ENCODE measurements at regions not wholly inside any gene's neighbourhood (a gene's known extent, or its start where the extent isn't known, plus 50 kb on each side); places are given as distances from the start of the nearest gene placed in this dataset.

DNA sequence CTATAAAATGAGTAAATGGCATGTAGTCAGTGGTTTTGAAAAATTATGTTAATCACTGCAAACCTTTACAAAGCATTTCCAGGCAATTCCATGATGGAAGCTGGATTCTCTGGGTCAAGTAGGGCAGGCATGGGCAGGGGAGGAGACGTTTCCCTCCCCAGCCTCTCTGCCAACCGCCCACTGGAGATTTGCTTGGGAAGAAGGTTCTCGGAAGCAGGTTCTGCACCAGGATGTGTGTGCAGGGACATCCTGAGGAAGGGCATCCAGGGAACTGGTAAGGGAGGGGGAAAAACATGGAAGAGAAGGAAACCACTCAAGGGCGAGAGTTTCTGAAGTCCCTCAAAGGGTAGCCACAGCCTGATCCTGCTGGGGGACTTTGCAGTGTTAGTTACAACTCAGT, 469.1 kb downstream of the TSHZ3 start:
- no peak overlapping the region for H3K4me3 Mint-ChIP-seq
- H3K27ac Mint-ChIP-seq = no peak overlapping the region
- ATAC-seq (ENCODE audit: low read depth in 2 of 2) (no peak), DNase-seq (no peak)
- H3K36me3 Mint-ChIP-seq = no peaks in the 10 kb centered on the region
- H3K27me3 Mint-ChIP-seq = no peaks in the 10 kb centered on the region
- H3K4me1 Mint-ChIP-seq = no peaks in the 10 kb centered on the region
- H3K9me3 Mint-ChIP-seq = peaks cover 0 to 4% (median 1%) of the 10 kb centered on the region in 7 donors

DNA sequence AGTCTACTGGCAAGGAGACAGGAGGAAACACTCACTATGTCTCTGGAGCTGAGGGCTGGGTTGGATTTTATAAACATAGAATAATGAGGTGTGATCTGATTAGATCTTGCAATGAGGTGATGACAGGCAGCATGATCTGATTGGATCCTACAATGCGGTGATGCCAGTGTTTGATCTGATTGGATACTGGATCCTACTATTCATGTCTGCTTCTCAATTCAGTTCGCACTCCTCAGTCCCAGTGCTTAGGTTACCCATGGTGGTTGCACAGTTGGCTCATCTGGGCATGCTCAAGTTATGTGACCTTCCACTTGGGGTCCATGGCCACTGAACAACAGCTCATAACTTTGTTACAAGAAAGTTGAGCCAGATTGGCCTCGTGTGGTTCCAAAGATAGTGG, 469.5 kb downstream of the TSHZ3 start:
- no peak for ATAC-seq (ENCODE audit: low read depth in 2 of 2)
- no peaks in the 10 kb centered on the region for H3K4me1 Mint-ChIP-seq
- no peaks in the 10 kb centered on the region for H3K36me3 Mint-ChIP-seq
- H3K9me3 Mint-ChIP-seq = peaks cover 0 to 4% (median 1%) of the 10 kb centered on the region in 7 donors
- no peaks in the 10 kb centered on the region for H3K27me3 Mint-ChIP-seq
- H3K4me3 Mint-ChIP-seq = no peak overlapping the region
- H3K27ac Mint-ChIP-seq = no peak overlapping the region
- DNase-seq = no peak

DNA sequence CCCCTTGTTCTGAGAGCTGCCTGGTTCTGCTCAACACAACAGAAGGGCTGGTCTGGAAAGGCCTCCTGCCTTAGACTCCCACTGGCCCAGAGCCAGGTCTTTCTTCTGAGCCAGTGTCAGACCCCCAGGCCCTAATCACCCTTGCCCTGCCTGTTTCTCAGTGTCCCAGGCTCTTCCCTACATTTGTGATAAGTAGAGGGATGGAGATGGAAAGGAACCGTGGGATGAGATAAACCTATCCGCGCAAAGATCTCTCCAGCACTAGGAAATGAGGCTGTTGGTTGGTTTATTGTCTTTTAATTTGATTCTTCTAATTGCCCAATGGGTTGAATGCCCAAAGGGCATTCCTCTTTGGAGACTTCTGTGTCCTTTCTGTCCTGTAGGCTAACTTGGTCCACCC, 470.0 kb downstream of the TSHZ3 start:
- Mint-ChIP-seq H3K4me1 (no peaks in the 10 kb centered on the region), H3K4me3 (no peak overlapping the region), H3K27me3 (no peaks in the 10 kb centered on the region), H3K27ac (peak overlapping the region in 3 of 6 donors; percentile 11 to 55 (median 44)), H3K9me3 (peaks cover 0 to 4% (median 1%) of the 10 kb centered on the region in 7 donors), H3K36me3 (no peaks in the 10 kb centered on the region)
- DNase-seq (no peak), ATAC-seq (ENCODE audit: low read depth in 2 of 2) (no peak)

DNA sequence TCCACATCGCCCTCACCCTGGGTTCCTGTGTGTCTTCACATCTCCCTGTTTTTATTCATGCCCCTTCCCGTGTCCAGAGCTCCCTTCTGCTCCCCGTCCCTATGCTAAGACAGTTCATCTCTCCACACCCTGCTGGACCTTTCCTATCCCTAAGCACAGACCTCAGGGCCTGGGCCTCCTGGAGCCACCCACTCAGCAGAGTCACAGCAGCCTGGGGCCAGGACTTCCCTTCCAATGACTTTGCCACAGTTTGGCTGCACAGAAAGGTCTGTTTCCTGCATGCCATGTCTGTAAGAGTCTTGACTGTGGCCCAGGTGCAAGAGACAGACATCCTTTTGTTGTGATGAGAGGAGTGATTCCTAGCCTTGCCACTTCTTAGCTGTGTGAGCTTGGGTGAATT, 470.7 kb downstream of the TSHZ3 start:
- Mint-ChIP-seq H3K27ac (no peak overlapping the region), H3K36me3 (no peaks in the 10 kb centered on the region), H3K9me3 (peaks cover 0 to 4% (median 1%) of the 10 kb centered on the region in 7 donors), H3K4me1 (no peaks in the 10 kb centered on the region), H3K27me3 (no peaks in the 10 kb centered on the region), H3K4me3 (peak overlapping the region in 1 of 8 donors; percentile 34)
- ATAC-seq (ENCODE audit: low read depth in 2 of 2) (no peak), DNase-seq (no peak)

GRCh38 chr19:30877661-30878113, 471.5 kb downstream of the TSHZ3 start:
- H3K9me3 Mint-ChIP-seq = peaks cover 0 to 4% (median 1%) of the 10 kb centered on the region in 7 donors
- no peak for ATAC-seq (ENCODE audit: low read depth in 2 of 2)
- H3K27me3 Mint-ChIP-seq = no peaks in the 10 kb centered on the region
- peak overlapping the region in 1 of 8 donors; percentile 40 for H3K4me3 Mint-ChIP-seq
- no peaks in the 10 kb centered on the region for H3K36me3 Mint-ChIP-seq
- no peak for DNase-seq
- H3K4me1 Mint-ChIP-seq = no peaks in the 10 kb centered on the region
- no peak overlapping the region for H3K27ac Mint-ChIP-seq

DNA sequence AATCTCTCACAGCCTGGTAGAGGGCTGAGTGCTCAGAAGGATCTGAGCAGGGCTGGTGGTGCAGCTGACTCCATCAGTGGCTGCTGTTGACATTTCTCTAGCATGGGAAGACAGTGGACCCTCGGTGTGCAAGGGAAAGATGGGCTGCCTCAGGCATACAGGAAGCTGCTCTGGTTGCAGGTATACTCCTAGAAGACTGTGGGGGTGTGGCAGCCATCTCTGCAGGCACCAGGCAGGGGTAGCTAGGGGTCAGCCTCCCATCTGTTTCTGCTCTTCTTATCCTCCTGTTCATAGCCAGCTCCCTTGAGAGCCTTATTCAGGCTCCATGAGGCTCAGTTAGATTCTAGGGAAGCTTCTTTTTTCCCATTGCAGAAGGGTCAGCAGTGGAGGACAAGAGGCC, 475.5 kb downstream of the TSHZ3 start:
- no peak for ATAC-seq (ENCODE audit: low read depth in 2 of 2)
- Mint-ChIP-seq H3K27ac (no peak overlapping the region), H3K27me3 (no peaks in the 10 kb centered on the region), H3K4me1 (no peaks in the 10 kb centered on the region), H3K9me3 (peaks cover 0 to 4% (median 0%) of the 10 kb centered on the region in 7 donors), H3K4me3 (no peak overlapping the region), H3K36me3 (no peaks in the 10 kb centered on the region)
- DNase-seq = no peak

- H3K36me3 Mint-ChIP-seq = no peaks in the 10 kb centered on the region
- no peaks in the 10 kb centered on the region for H3K4me1 Mint-ChIP-seq
- DNase-seq (no peak), ATAC-seq (ENCODE audit: low read depth in 2 of 2) (no peak)
- H3K27ac Mint-ChIP-seq = no peak overlapping the region
- H3K4me3 Mint-ChIP-seq = no peak overlapping the region
- H3K27me3 Mint-ChIP-seq = no peaks in the 10 kb centered on the region
- H3K9me3 Mint-ChIP-seq = peaks cover 0 to 4% (median 0%) of the 10 kb centered on the region in 7 donors
These were observed 476.2 kb downstream of the TSHZ3 start for GRCh38 chr19:30873003-30873402.

GRCh38 chr19:30871979-30872378, 477.3 kb downstream of the TSHZ3 start:
- Mint-ChIP-seq H3K9me3 (peaks cover 0 to 6% (median 0%) of the 10 kb centered on the region in 7 donors), H3K4me3 (no peak overlapping the region), H3K27me3 (no peaks in the 10 kb centered on the region), H3K36me3 (no peaks in the 10 kb centered on the region), H3K27ac (no peak overlapping the region), H3K4me1 (no peaks in the 10 kb centered on the region)
- DNase-seq (no peak), ATAC-seq (ENCODE audit: low read depth in 2 of 2) (no peak)

GRCh38 chr19:30870876-30871275, 478.4 kb downstream of the TSHZ3 start:
- DNase-seq (no peak), ATAC-seq (ENCODE audit: low read depth in 2 of 2) (no peak)
- Mint-ChIP-seq H3K36me3 (no peaks in the 10 kb centered on the region), H3K4me3 (no peak overlapping the region), H3K9me3 (peaks cover 0 to 8% (median 0%) of the 10 kb centered on the region in 7 donors), H3K27me3 (no peaks in the 10 kb centered on the region), H3K27ac (no peak overlapping the region), H3K4me1 (no peaks in the 10 kb centered on the region)

- H3K27ac Mint-ChIP-seq = no peak overlapping the region
- H3K36me3 Mint-ChIP-seq = no peaks in the 10 kb centered on the region
- DNase-seq (no peak), ATAC-seq (ENCODE audit: low read depth in 2 of 2) (no peak)
- H3K9me3 Mint-ChIP-seq = peaks cover 0 to 10% (median 2%) of the 10 kb centered on the region in 7 donors
- H3K4me1 Mint-ChIP-seq = peaks cover 0 to 2% (median 0%) of the 10 kb centered on the region in 3 donors
- no peak overlapping the region for H3K4me3 Mint-ChIP-seq
- no peaks in the 10 kb centered on the region for H3K27me3 Mint-ChIP-seq
These were observed 483.7 kb downstream of the TSHZ3 start for GRCh38 chr19:30865511-30865910.

DNA sequence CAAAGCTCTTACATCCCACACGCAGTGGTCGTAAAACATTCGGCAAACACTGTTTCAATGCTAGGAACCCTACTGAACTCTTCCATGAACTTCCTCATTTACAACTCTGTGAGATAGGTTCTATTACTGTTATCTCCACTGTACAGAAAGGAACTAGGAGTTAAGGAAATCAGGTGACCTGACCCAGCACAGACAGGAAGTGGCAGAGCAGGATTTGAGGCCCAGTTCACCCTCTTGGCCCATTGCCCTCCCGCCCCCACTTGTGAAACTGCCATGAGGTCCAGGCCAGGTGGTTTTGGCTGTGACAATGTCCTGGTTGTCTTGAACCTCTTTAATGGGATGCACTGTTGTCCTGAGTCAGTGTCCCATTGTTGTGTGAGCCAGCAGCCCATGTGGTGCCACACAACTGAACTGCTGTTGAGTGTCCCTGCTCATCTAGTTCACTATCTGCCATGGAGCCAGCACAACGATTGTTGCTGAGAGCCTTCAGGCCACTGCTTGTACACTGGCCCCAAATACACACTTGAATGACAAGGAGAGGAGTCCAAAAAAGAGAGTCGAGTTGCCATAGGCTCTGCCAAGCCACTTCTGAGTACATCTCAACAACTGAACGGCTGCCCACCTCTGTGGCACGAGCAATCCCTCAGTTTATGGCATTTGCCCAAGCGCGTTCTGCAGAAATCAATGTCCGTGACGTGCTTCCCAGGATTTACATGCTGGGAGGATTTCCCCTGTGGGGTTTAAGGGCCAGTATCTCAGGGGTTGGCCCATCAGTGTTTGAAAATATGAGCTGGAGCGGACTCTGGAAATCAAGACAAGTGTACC, 484.6 kb downstream of the TSHZ3 start:
- DNase-seq (no peak), ATAC-seq (ENCODE audit: low read depth in 2 of 2) (no peak)
- Mint-ChIP-seq H3K4me1 (peaks cover 0 to 2% (median 0%) of the 10 kb centered on the region in 3 donors), H3K9me3 (peaks cover 0 to 17% (median 8%) of the 10 kb centered on the region in 7 donors), H3K36me3 (no peaks in the 10 kb centered on the region), H3K27me3 (no peaks in the 10 kb centered on the region), H3K27ac (no peak overlapping the region), H3K4me3 (no peak overlapping the region)

DNA sequence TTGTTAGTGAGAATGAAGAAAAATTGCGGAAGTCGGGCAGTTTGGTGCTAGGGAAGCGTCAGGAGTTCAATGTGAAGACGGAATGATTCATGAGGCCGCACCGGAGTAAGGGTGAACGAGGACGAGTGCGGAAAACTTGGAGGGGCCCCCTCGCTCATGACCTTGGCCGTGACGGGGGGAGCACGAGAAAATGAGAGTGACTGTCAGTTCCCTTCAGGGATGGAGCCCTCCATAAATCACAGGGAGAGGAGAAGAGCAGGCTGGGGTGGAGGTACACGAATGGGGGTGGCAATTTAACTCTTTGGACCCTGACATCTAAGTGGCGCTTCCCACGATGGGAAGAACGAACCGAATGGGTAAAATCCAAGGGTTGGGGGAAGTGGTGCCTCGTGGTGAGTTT, 486.4 kb downstream of the TSHZ3 start:
- peaks cover 0 to 2% (median 0%) of the 10 kb centered on the region in 3 donors for H3K4me1 Mint-ChIP-seq
- no peak for ATAC-seq (ENCODE audit: low read depth in 2 of 2)
- H3K9me3 Mint-ChIP-seq = peaks cover 0 to 22% (median 9%) of the 10 kb centered on the region in 7 donors
- no peaks in the 10 kb centered on the region for H3K27me3 Mint-ChIP-seq
- no peak overlapping the region for H3K4me3 Mint-ChIP-seq
- no peak for DNase-seq
- H3K27ac Mint-ChIP-seq = no peak overlapping the region
- no peaks in the 10 kb centered on the region for H3K36me3 Mint-ChIP-seq

DNA sequence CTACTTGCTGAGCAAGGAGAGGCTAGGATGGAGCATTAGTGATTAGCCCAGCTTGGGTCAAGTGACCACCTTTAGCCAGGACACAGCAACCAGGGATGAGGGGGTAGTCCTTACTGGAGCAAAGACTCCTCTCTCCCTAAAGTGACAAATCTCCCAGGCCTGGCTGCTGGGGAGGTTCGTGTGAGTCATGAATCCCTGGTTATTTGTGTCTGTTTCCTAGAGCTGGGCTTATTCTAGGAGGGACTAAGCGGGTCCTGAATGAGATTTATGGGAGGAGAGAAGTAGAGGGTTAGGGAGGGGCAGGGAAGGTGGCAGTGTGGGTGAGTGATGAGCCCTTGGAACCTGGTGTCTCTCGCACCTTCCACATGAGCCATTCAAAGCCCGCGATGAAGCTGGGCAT, 487.3 kb downstream of the TSHZ3 start:
- H3K27ac Mint-ChIP-seq = no peak overlapping the region

DNA sequence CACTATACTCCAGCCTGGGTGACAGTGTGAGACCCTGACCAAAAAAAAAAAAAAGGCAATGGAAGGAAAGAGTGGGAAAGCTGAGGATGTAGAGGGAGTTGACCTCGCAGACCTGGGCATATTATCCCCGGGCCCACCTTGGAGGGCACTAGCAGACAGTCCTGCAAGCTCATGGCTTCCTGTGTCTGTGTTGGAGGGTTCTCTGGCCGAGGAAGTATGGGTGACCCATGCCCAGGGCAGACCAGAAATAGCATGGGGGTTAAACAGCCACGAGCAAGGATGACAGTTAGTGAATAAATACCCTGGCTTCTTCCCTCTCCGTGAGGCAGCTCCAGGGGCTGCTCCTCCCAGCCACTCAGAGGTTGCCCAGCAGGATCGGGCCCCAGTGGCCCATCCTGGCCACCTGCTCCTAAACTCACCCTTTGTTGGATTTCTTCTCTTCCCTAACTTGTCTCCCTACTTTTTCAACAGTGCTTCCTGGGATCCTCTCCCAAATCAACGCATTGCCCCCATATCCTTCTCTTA, 485.8 kb downstream of the ZNF536 start:
- Mint-ChIP-seq H3K4me3 (no peak overlapping the region), H3K27ac (no peak overlapping the region), H3K4me1 (no peaks in the 10 kb centered on the region), H3K27me3 (no peaks in the 10 kb centered on the region), H3K36me3 (no peaks in the 10 kb centered on the region), H3K9me3 (peaks cover 0 to 15% (median 14%) of the 10 kb centered on the region in 7 donors)
- ATAC-seq (ENCODE audit: low read depth in 2 of 2) (no peak), DNase-seq (no peak)

More for the DNA sequence above, 487.3 kb downstream of the TSHZ3 start:
- no peak for DNase-seq
- Mint-ChIP-seq H3K27me3 (no peaks in the 10 kb centered on the region), H3K4me3 (no peak overlapping the region), H3K9me3 (peaks cover 0 to 16% (median 14%) of the 10 kb centered on the region in 7 donors), H3K36me3 (no peaks in the 10 kb centered on the region), H3K4me1 (peaks cover 0 to 2% (median 0%) of the 10 kb centered on the region in 3 donors)
- ATAC-seq (ENCODE audit: low read depth in 2 of 2) = no peak

Measured in naive B cell (primary cell).